ENCODE measurements at regions not wholly inside any gene's neighbourhood (a gene's known extent, or its start where the extent isn't known, plus 50 kb on each side); places are given as distances from the start of the nearest gene placed in this dataset.

- POLR2A ChIA-PET = no interaction called here
- BruUV-seq (replicated peaks) = no TSS peak
- dilution Hi-C loops (cut with MboI; ENCODE audit: extremely low pct_ligation_motif_present, low sequenced_read_pairs) = no loop called here
Measured at GRCh38 chr10:128633864-128634540, 507.8 kb upstream of the MKI67 start.

GRCh38 chr10:128642023-128642422, 515.8 kb upstream of the MKI67 start:
- Histone ChIP-seq H3K27me3 (ENCODE audit: control insufficient read depth in 2 of 2, insufficient read depth in 2 of 2, low read length in 2 of 2) (no peaks in the 10 kb centered on the region), H4K20me1 (replicated peaks; ENCODE audit: control insufficient read depth, extremely low read depth, insufficient read depth, low read length) (no peaks in the 10 kb centered on the region), H3K4me2 (ENCODE audit: insufficient read depth, low read length) (no peak overlapping the region), H3K27ac (ENCODE audit: insufficient read depth, low read depth, low read length) (no peak overlapping the region), H3K9ac (replicated peaks; ENCODE audit: extremely low read depth, insufficient read depth, low read length) (no peak overlapping the region), H2AFZ (ENCODE audit: low read depth, low read length) (no peak overlapping the region), H3K79me2 (ENCODE audit: control insufficient read depth, insufficient read depth, low read length) (no peaks in the 10 kb centered on the region), H3K4me3 (replicated peaks in 1 of 3; ENCODE audit: insufficient read depth in 1 of 3, low read depth in 1 of 3, low read length in 3 of 3) (no peak overlapping the region), H3K9me3 (replicated peaks; ENCODE audit: control insufficient read depth, insufficient read depth, low read length) (no peaks in the 10 kb centered on the region), H3K9me1 (replicated peaks; ENCODE audit: control insufficient read depth, extremely low read depth, insufficient read depth, low read length) (no peaks in the 10 kb centered on the region), H3K4me1 (ENCODE audit: control insufficient read depth, extremely low read depth, insufficient read depth, low read length) (no peaks in the 10 kb centered on the region), H3K36me3 (ENCODE audit: control insufficient read depth in 2 of 2, extremely low read depth in 1 of 2, insufficient read depth in 2 of 2, low read length in 2 of 2) (no peaks in the 10 kb centered on the region)
- intact Hi-C loops (cut with micrococcal nuclease) (no loop called here), dilution Hi-C loops (cut with MboI; ENCODE audit: extremely low pct_ligation_motif_present, low sequenced_read_pairs) (no loop called here)
- CTCF ChIA-PET = no interaction called here
- TF ChIP-seq, protein P1, sequence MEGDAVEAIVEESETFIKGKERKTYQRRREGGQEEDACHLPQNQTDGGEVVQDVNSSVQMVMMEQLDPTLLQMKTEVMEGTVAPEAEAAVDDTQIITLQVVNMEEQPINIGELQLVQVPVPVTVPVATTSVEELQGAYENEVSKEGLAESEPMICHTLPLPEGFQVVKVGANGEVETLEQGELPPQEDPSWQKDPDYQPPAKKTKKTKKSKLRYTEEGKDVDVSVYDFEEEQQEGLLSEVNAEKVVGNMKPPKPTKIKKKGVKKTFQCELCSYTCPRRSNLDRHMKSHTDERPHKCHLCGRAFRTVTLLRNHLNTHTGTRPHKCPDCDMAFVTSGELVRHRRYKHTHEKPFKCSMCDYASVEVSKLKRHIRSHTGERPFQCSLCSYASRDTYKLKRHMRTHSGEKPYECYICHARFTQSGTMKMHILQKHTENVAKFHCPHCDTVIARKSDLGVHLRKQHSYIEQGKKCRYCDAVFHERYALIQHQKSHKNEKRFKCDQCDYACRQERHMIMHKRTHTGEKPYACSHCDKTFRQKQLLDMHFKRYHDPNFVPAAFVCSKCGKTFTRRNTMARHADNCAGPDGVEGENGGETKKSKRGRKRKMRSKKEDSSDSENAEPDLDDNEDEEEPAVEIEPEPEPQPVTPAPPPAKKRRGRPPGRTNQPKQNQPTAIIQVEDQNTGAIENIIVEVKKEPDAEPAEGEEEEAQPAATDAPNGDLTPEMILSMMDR (IDR thresholded peaks at IDR 0.05; ENCODE audit: extremely low read depth in 1 of 2, insufficient read depth in 1 of 2, low read depth in 1 of 2, low read length in 2 of 2) = no peak
- no peak for TF ChIP-seq POLR2A (IDR thresholded peaks at IDR 0.05; ENCODE audit: low read depth, low read length)
- TF ChIP-seq EZH2 (IDR thresholded peaks at IDR 0.05; ENCODE audit: borderline replicate concordance, low read depth, low read length, severe bottlenecking) = no peak
- TF ChIP-seq, protein P2, sequence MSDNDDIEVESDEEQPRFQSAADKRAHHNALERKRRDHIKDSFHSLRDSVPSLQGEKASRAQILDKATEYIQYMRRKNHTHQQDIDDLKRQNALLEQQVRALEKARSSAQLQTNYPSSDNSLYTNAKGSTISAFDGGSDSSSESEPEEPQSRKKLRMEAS (IDR thresholded peaks at IDR 0.05; ENCODE audit: insufficient read depth, insufficient read length) = no peak
- no peak for TF ChIP-seq POLR2AphosphoS5 (IDR thresholded peaks at IDR 0.05; ENCODE audit: insufficient read depth, low read depth, low read length)
- no peak for TF ChIP-seq GATA2 (IDR thresholded peaks at IDR 0.05; ENCODE audit: insufficient read depth, insufficient read length, low read depth, low read length)
- no peak for TF ChIP-seq MYC (IDR thresholded peaks at IDR 0.05; ENCODE audit: low read depth, low read length)
- TF ChIP-seq JUN (IDR thresholded peaks at IDR 0.05; ENCODE audit: borderline replicate concordance, insufficient read depth, insufficient read length, low read depth) = no peak
- no peak for TF ChIP-seq FOS (IDR thresholded peaks at IDR 0.05; ENCODE audit: borderline replicate concordance, insufficient read depth, low read length)
- FAIRE-seq (no peak), DNase-seq (ENCODE audit: low read depth, low spot score) (no peak)
- POLR2A ChIA-PET = no interaction called here
- no TSS peak for BruUV-seq (replicated peaks)

More at GRCh38 chr10:128633864-128634540, 507.8 kb upstream of the MKI67 start:
- no peaks in the 10 kb centered on the region for H3K36me3 ChIP-seq (ENCODE audit: control insufficient read depth in 2 of 2, extremely low read depth in 1 of 2, insufficient read depth in 2 of 2, low read length in 2 of 2)
- no peaks in the 10 kb centered on the region for H4K20me1 ChIP-seq (replicated peaks; ENCODE audit: control insufficient read depth, extremely low read depth, insufficient read depth, low read length)
- H3K4me1 ChIP-seq (ENCODE audit: control insufficient read depth, extremely low read depth, insufficient read depth, low read length) = no peaks in the 10 kb centered on the region
- H3K79me2 ChIP-seq (ENCODE audit: control insufficient read depth, insufficient read depth, low read length) = no peaks in the 10 kb centered on the region
- no peak overlapping the region for H3K4me2 ChIP-seq (ENCODE audit: insufficient read depth, low read length)
- no peaks in the 10 kb centered on the region for H3K27me3 ChIP-seq (ENCODE audit: control insufficient read depth in 2 of 2, insufficient read depth in 2 of 2, low read length in 2 of 2)
- no peak overlapping the region for H3K9ac ChIP-seq (replicated peaks; ENCODE audit: extremely low read depth, insufficient read depth, low read length)
- CTCF ChIA-PET = no interaction called here
- H2AFZ ChIP-seq (ENCODE audit: low read depth, low read length) = no peak overlapping the region
- no peak overlapping the region for H3K27ac ChIP-seq (ENCODE audit: insufficient read depth, low read depth, low read length)
- H3K9me3 ChIP-seq (replicated peaks; ENCODE audit: control insufficient read depth, insufficient read depth, low read length) = no peaks in the 10 kb centered on the region
- no peak overlapping the region for H3K4me3 ChIP-seq (replicated peaks in 1 of 3; ENCODE audit: insufficient read depth in 1 of 3, low read depth in 1 of 3, low read length in 3 of 3)
- intact Hi-C loops (cut with micrococcal nuclease) = loop anchor here (5.0 kb wide), 1 partner anchor 1338 kb away; no protein-coding TSS in a partner anchor
- DNase-seq (ENCODE audit: low read depth, low spot score) = no peak
- TF ChIP-seq POLR2AphosphoS5 (IDR thresholded peaks at IDR 0.05; ENCODE audit: insufficient read depth, low read depth, low read length) = no peak
- no peak for TF ChIP-seq GATA2 (IDR thresholded peaks at IDR 0.05; ENCODE audit: insufficient read depth, insufficient read length, low read depth, low read length)
- no peak for FAIRE-seq
- no peaks in the 10 kb centered on the region for H3K9me1 ChIP-seq (replicated peaks; ENCODE audit: control insufficient read depth, extremely low read depth, insufficient read depth, low read length)
